ENCODE measurements at regions not wholly inside any gene's neighbourhood (a gene's known extent, or its start where the extent isn't known, plus 50 kb on each side); places are given as distances from the start of the nearest gene placed in this dataset.
"Not testable (repeated sequence)": the region's sequence is repeated elsewhere in the genome, so short reads cannot be mapped to it uniquely, and the experiment has no call there.

GRCh38 chr2:126979039-126980003, 80.6 kb downstream of the TEX51 start:
- Mint-ChIP-seq H3K27ac (no peak overlapping the region), H3K4me3 (no peak overlapping the region), H3K4me1 (no peaks in the 10 kb centered on the region), H3K36me3 (ENCODE audit: low read depth) (no peaks in the 10 kb centered on the region), H3K9me3 (no peaks in the 10 kb centered on the region), H3K27me3 (no peaks in the 10 kb centered on the region)
- no peak for DNase-seq
- intact Hi-C loops (cut with micrococcal nuclease), result no loop called here

GRCh38 chr2:126981476-126981875, 82.8 kb downstream of the TEX51 start:
- Mint-ChIP-seq H3K4me3 (no peak overlapping the region), H3K27ac (no peak overlapping the region)

GRCh38 chr2:126982935-126983334, 84.2 kb downstream of the TEX51 start:
- H3K36me3 Mint-ChIP-seq (ENCODE audit: low read depth), result no peaks in the 10 kb centered on the region
- no peak for DNase-seq
- intact Hi-C loops (cut with micrococcal nuclease), result no loop called here
- no peak overlapping the region for H3K4me3 Mint-ChIP-seq
- H3K27me3 Mint-ChIP-seq, result peaks cover 15% of the 10 kb centered on the region
- no peak overlapping the region for H3K27ac Mint-ChIP-seq
- H3K9me3 Mint-ChIP-seq, result no peaks in the 10 kb centered on the region
- no peaks in the 10 kb centered on the region for H3K4me1 Mint-ChIP-seq

More at GRCh38 chr2:126981476-126981875, 82.8 kb downstream of the TEX51 start:
- DNase-seq, result no peak
- peaks cover 9% of the 10 kb centered on the region for H3K27me3 Mint-ChIP-seq
- intact Hi-C loops (cut with micrococcal nuclease), result no loop called here
- no peaks in the 10 kb centered on the region for H3K4me1 Mint-ChIP-seq
- no peaks in the 10 kb centered on the region for H3K9me3 Mint-ChIP-seq
- no peaks in the 10 kb centered on the region for H3K36me3 Mint-ChIP-seq (ENCODE audit: low read depth)

GRCh38 chr2:126986631-126987187, 88.0 kb downstream of the TEX51 start:
- H3K27ac Mint-ChIP-seq, result no peak overlapping the region
- no peaks in the 10 kb centered on the region for H3K36me3 Mint-ChIP-seq (ENCODE audit: low read depth)
- H3K27me3 Mint-ChIP-seq, result peaks cover 22% of the 10 kb centered on the region
- H3K4me1 Mint-ChIP-seq, result no peaks in the 10 kb centered on the region
- no peaks in the 10 kb centered on the region for H3K9me3 Mint-ChIP-seq
- intact Hi-C loops (cut with micrococcal nuclease), result no loop called here
- no peak for DNase-seq
- no peak overlapping the region for H3K4me3 Mint-ChIP-seq

GRCh38 chr2:126988482-126988881, 89.8 kb downstream of the TEX51 start:
- intact Hi-C loops (cut with micrococcal nuclease), result no loop called here
- H3K4me1 Mint-ChIP-seq, result no peaks in the 10 kb centered on the region
- H3K27ac Mint-ChIP-seq, result no peak overlapping the region
- H3K9me3 Mint-ChIP-seq, result no peaks in the 10 kb centered on the region
- DNase-seq, result no peak
- H3K4me3 Mint-ChIP-seq, result no peak overlapping the region
- H3K36me3 Mint-ChIP-seq (ENCODE audit: low read depth), result no peaks in the 10 kb centered on the region
- peaks cover 23% of the 10 kb centered on the region for H3K27me3 Mint-ChIP-seq

- H3K4me3 Mint-ChIP-seq; H3K36me3 Mint-ChIP-seq (ENCODE audit: low read depth); DNase-seq; intact Hi-C loops (cut with micrococcal nuclease); H3K4me1 Mint-ChIP-seq; H3K27ac Mint-ChIP-seq; H3K9me3 Mint-ChIP-seq: not testable (repeated sequence)
- peaks cover 23% of the 10 kb centered on the region for H3K27me3 Mint-ChIP-seq
These were observed 90.4 kb downstream of the TEX51 start for GRCh38 chr2:126989064-126989463.

- Mint-ChIP-seq H3K27me3 (peaks cover 23% of the 10 kb centered on the region), H3K27ac (no peak overlapping the region), H3K9me3 (no peaks in the 10 kb centered on the region), H3K4me1 (no peaks in the 10 kb centered on the region), H3K36me3 (ENCODE audit: low read depth) (no peaks in the 10 kb centered on the region), H3K4me3 (no peak overlapping the region)
- DNase-seq, result no peak
- intact Hi-C loops (cut with micrococcal nuclease), result no loop called here
These were observed 91.5 kb downstream of the TEX51 start for GRCh38 chr2:126990200-126990599.

- no peaks in the 10 kb centered on the region for H3K36me3 Mint-ChIP-seq (ENCODE audit: low read depth)
- H3K9me3 Mint-ChIP-seq, result no peaks in the 10 kb centered on the region
- peaks cover 20% of the 10 kb centered on the region for H3K27me3 Mint-ChIP-seq
- no peaks in the 10 kb centered on the region for H3K4me1 Mint-ChIP-seq
- intact Hi-C loops (cut with micrococcal nuclease), result no loop called here
- no peak for DNase-seq
- H3K4me3 Mint-ChIP-seq, result no peak overlapping the region
- H3K27ac Mint-ChIP-seq, result no peak overlapping the region
These were observed 92.2 kb downstream of the TEX51 start for GRCh38 chr2:126990605-126991532.

GRCh38 chr2:126994340-126994777, 95.7 kb downstream of the TEX51 start:
- Mint-ChIP-seq H3K36me3 (ENCODE audit: low read depth) (no peaks in the 10 kb centered on the region), H3K4me1 (no peaks in the 10 kb centered on the region), H3K27ac (no peak overlapping the region), H3K27me3 (peaks cover 6% of the 10 kb centered on the region), H3K9me3 (no peaks in the 10 kb centered on the region), H3K4me3 (no peak overlapping the region)
- no peak for DNase-seq
- intact Hi-C loops (cut with micrococcal nuclease), result no loop called here

- Mint-ChIP-seq H3K27me3 (peaks cover 4% of the 10 kb centered on the region), H3K4me3 (no peak overlapping the region), H3K36me3 (ENCODE audit: low read depth) (no peaks in the 10 kb centered on the region), H3K4me1 (no peaks in the 10 kb centered on the region), H3K27ac (no peak overlapping the region), H3K9me3 (no peaks in the 10 kb centered on the region)
- no peak for DNase-seq
- intact Hi-C loops (cut with micrococcal nuclease), result no loop called here
These were observed 97.1 kb downstream of the TEX51 start for GRCh38 chr2:126995621-126996377.

- Mint-ChIP-seq H3K4me3 (no peak overlapping the region), H3K27me3 (peaks cover 4% of the 10 kb centered on the region)
- DNase-seq, result no peak
These were observed 97.6 kb downstream of the TEX51 start for GRCh38 chr2:126996378-126996699.

More at GRCh38 chr2:126996378-126996699, 97.6 kb downstream of the TEX51 start:
- intact Hi-C loops (cut with micrococcal nuclease), result no loop called here
- H3K9me3 Mint-ChIP-seq, result no peaks in the 10 kb centered on the region
- no peaks in the 10 kb centered on the region for H3K36me3 Mint-ChIP-seq (ENCODE audit: low read depth)
- no peaks in the 10 kb centered on the region for H3K4me1 Mint-ChIP-seq
- no peak overlapping the region for H3K27ac Mint-ChIP-seq
